GM12875 (cell line): ENCODE measurements at regions not wholly inside any gene's neighbourhood (a gene's known extent, or its start where the extent isn't known, plus 50 kb on each side); places are given as distances from the start of the nearest gene placed in this dataset.
"Not testable (repeated sequence)": the region's sequence is repeated elsewhere in the genome, so short reads cannot be mapped to it uniquely, and the experiment has no call there.

Experiments used
- H3K4me3 ChIP-seq: one replicate; pipeline ENCODE4 v1.5.1; 2011; ENCODE audit warnings: low read depth, low read length, control low read depth
- CTCF ChIP-seq: IDR thresholded peaks from 2 replicates; pipeline ENCODE4 v1.5.1; 2011; ENCODE audit warnings: low read depth, mild to moderate bottlenecking, control low read depth, inconsistent platforms, low read length, moderate library complexity, borderline replicate concordance; ENCODE audit not compliant: insufficient read depth

GRCh38 chr2:190150413-190150812 is 87.9 kb upstream of the MSTN start:
- no peak overlapping the region for H3K4me3 ChIP-seq
- no peak for TF ChIP-seq CTCF

- no peak overlapping the region for H3K4me3 ChIP-seq
- TF ChIP-seq CTCF, result no peak
These were observed 87.4 kb upstream of the MSTN start for GRCh38 chr2:190149908-190150307.

GRCh38 chr2:190149200-190149599 is 86.7 kb upstream of the MSTN start:
- no peak for TF ChIP-seq CTCF
- H3K4me3 ChIP-seq, result no peak overlapping the region

- not testable (repeated sequence) for H3K4me3 ChIP-seq
These were observed 83.6 kb upstream of the MSTN start for GRCh38 chr2:190146109-190146508.

- not testable (repeated sequence) for H3K4me3 ChIP-seq
These were observed 77.9 kb upstream of the MSTN start for GRCh38 chr2:190140474-190140873.

GRCh38 chr2:190139371-190139770 is 76.8 kb upstream of the MSTN start:
- TF ChIP-seq CTCF, result no peak
- no peak overlapping the region for H3K4me3 ChIP-seq

- no peak overlapping the region for H3K4me3 ChIP-seq
- TF ChIP-seq CTCF, result no peak
These were observed 75.5 kb upstream of the MSTN start for GRCh38 chr2:190138032-190138431.

- no peak for TF ChIP-seq CTCF
These were observed 75.0 kb upstream of the MSTN start for GRCh38 chr2:190137561-190137960.

GRCh38 chr2:190136825-190137224 is 74.3 kb upstream of the MSTN start:
- no peak overlapping the region for H3K4me3 ChIP-seq
- no peak for TF ChIP-seq CTCF

More at GRCh38 chr2:190137561-190137960, 75.0 kb upstream of the MSTN start:
- no peak overlapping the region for H3K4me3 ChIP-seq
